Activated CD4-positive, alpha-beta T cell treated with anti-CD3 and anti-CD28 coated beads for 36 hours (primary cell): ENCODE measurements at regions not wholly inside any gene's neighbourhood (a gene's known extent, or its start where the extent isn't known, plus 50 kb on each side); places are given as distances from the start of the nearest gene placed in this dataset.

Experiments used
- ATAC-seq: fragments of 200-7000 bp; cut with Tn5 transposase; one replicate; pipeline ENCODE4 v1.10.0; 2021; ENCODE audit warnings: mild to moderate bottlenecking, moderate library complexity
- CTCF ChIA-PET: fragments of 350-600 bp; sonication (Branson Sonifier 250); formaldehyde crosslinking; loops from one replicate; lab custom pipeline; 2021; ENCODE audit warnings: antibody characterized with exemption; lab: Charles Lee
- POLR2A ChIA-PET: fragments of 350-600 bp; sonication (Branson Sonifier 250); formaldehyde crosslinking; loops from one replicate; lab custom pipeline; 2021; ENCODE audit warnings: antibody characterized with exemption, inconsistent platforms; lab: Charles Lee
- DNase-seq: peaks from one replicate; pipeline ENCODE4 v3.0.0-alpha.2; 2020
- H3K27ac Mint-ChIP-seq: one replicate; pipeline ENCODE4 v1.8.0; 2021; ENCODE audit warnings: mixed read lengths
- H3K27me3 Mint-ChIP-seq: one replicate; pipeline ENCODE4 v1.8.0; 2021; ENCODE audit warnings: mixed read lengths
- H3K36me3 Mint-ChIP-seq: one replicate; pipeline ENCODE4 v1.8.0; 2021; ENCODE audit warnings: low read depth, mixed read lengths
- H3K4me1 Mint-ChIP-seq: one replicate; pipeline ENCODE4 v1.8.0; 2021; ENCODE audit warnings: mixed read lengths
- H3K4me3 Mint-ChIP-seq: one replicate; pipeline ENCODE4 v1.8.0; 2021; ENCODE audit warnings: mild to moderate bottlenecking, moderate library complexity, mixed read lengths
- H3K9me3 Mint-ChIP-seq: one replicate; pipeline ENCODE4 v1.8.0; 2021; ENCODE audit warnings: low read depth, mixed read lengths
- intact Hi-C, 2 experiments: fragments of 100-400 bp; cut with DNase I in 1 of 2; cut with micrococcal nuclease in 1 of 2; formaldehyde crosslinking; loops; one replicate each; pipeline versions ENCODE4 v1.14.2 to v1.15.1; 2022 to 2024; cut with DNase I, micrococcal nuclease

DNA sequence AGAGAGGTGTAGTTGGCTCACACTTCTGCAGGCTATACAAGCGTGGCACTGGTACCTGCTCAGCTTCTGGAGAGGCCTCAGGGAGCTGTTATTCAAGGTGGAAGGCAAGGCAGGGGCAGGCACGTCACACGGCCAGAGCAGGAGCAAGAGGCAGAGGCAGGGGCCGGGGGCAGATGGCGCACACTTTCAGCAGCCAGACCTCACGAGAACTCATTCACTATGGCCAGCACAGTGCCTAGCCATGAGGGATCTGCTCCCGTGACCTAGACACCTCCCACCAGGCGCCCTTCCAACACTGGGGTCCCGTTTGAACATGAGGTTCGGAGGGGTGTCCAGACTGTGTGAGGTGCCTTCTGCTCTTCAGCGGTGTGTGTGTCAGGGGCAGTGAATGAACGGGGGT, 71.0 kb upstream of the FCN1 start:
- Mint-ChIP-seq H3K4me3 (no peak overlapping the region), H3K27ac (no peak overlapping the region), H3K36me3 (peaks cover 2% of the 10 kb centered on the region), H3K9me3 (peaks cover 7% of the 10 kb centered on the region), H3K4me1 (no peaks in the 10 kb centered on the region), H3K27me3 (peaks cover 6% of the 10 kb centered on the region)
- ATAC-seq = no peak
- ChIA-PET CTCF (no interaction called here), POLR2A (no interaction called here)
- intact Hi-C loops = no loop called here
- no peak for DNase-seq

DNA sequence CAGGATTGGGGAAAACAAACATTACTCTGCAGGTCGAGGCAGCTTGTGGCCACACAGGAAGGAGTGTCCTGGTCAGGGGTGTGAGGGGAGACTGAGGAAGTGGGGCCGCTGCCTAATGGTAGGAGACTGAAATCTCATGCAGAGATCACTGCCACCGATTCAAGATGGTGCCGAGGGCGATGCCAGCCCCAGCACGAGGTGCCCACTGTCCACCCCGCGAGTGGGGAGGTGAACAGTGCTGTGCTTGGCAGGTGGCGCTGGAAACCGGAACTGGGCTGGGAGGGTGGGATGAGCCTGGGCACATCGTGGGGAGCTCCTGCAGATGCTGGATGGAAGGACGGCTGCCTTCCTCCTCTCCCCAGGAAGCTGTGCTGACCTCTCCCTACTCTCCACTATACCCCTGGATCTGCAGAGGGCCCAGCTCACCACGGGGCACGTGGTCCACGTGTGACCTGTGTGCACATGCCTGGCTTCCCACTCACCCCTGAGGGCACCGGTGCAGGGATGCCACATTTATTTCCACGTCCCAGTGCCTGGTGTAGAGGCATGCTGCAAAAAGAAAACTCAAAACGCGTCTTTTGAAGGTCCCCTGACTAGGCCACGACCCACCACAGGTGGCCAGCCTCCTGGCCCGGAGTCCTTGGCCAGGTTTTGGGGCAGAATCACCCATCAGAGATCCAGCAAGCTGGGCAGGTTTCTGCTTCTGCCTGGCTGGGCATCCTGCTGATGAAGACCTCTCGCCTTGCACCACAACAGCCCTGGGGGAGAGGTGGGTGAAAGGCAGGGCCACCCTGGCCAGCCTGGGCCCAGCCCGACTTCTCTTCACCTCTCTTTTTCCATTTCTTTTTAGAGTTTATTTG, 71.7 kb upstream of the FCN1 start:
- H3K27me3 Mint-ChIP-seq = peaks cover 6% of the 10 kb centered on the region
- ATAC-seq = no peak
- ChIA-PET CTCF (no interaction called here), POLR2A (no interaction called here)
- no peak for DNase-seq
- intact Hi-C loops = no loop called here
- no peak overlapping the region for H3K27ac Mint-ChIP-seq
- peaks cover 2% of the 10 kb centered on the region for H3K36me3 Mint-ChIP-seq
- peaks cover 7% of the 10 kb centered on the region for H3K9me3 Mint-ChIP-seq
- no peaks in the 10 kb centered on the region for H3K4me1 Mint-ChIP-seq
- H3K4me3 Mint-ChIP-seq = no peak overlapping the region

DNA sequence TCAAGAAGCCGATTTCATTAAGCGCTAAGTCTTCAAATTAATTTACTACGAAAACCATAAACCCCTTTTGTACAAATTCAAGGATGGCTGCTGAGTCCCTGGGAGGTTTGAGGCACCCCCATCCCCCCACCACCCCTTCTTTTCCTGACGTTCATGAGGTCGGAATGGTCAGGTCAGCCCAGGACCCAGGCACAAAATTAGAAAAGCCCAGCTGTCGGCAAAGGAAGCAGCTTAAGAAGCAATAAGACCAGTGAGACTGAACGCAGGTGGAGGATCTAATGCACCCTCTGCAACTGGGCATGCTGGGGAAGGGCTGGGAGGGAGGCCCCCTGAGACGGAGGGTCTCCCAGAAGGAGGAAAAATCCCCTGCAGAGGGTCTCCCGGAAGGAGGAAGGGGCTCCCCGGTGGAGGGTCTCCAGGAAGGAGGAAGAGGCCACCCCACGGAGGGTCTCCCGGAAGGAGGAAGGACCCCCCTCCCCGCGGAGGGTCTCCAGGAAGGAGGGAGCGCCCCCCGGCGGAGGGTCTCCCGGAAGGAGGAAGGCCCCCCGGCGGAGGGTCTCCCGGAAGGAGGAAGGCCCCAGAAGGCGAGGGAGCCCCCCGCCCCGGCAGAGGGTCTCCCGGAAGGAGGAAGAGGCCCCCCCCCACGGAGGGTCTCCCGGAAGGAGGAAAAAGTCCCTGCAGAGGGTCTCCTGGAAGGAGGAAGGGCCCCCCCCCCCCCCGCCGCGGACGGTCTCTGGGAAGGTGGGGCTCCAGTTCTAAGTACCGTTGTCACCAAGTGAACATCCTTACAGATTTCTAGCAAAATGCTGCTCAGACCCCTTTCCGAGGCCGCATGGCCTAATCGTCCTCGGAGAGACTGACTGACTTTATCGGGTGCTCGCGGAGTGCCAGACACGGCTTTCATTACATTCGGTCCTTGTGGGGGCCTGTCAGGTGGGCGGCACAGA, 74.4 kb upstream of the FCN1 start:
- intact Hi-C loops = no loop called here
- ATAC-seq (no peak), DNase-seq (no peak)
- Mint-ChIP-seq H3K36me3 (no peaks in the 10 kb centered on the region), H3K27me3 (peaks cover 6% of the 10 kb centered on the region), H3K9me3 (peaks cover 4% of the 10 kb centered on the region), H3K4me1 (no peaks in the 10 kb centered on the region), H3K4me3 (no peak overlapping the region), H3K27ac (no peak overlapping the region)
- ChIA-PET CTCF (no interaction called here), POLR2A (no interaction called here)

DNA sequence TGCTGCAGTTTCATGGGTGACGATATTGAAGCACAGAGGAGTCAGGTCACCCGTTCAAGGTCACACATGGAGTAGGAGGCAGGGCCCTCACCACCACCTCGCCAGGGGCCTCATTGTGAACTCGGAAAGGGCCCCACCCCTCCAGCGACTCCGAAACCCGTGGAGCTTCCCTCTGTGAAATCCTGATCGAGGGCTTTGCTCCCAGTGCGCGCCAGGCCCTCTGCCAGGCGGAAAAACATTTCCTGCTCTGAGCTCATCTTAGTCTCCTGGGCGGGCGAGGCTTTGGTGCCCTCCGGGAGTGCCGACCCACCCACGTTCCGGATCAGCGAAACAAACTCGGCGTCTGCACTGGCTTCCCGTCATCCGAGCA, 75.0 kb upstream of the FCN1 start:
- no peak for ATAC-seq
- no peaks in the 10 kb centered on the region for H3K36me3 Mint-ChIP-seq
- ChIA-PET POLR2A (no interaction called here), CTCF (no interaction called here)
- intact Hi-C loops = no loop called here
- no peak for DNase-seq
- peaks cover 2% of the 10 kb centered on the region for H3K27me3 Mint-ChIP-seq
- H3K4me1 Mint-ChIP-seq = no peaks in the 10 kb centered on the region
- no peak overlapping the region for H3K4me3 Mint-ChIP-seq
- H3K9me3 Mint-ChIP-seq = peaks cover 1% of the 10 kb centered on the region
- no peak overlapping the region for H3K27ac Mint-ChIP-seq

DNA sequence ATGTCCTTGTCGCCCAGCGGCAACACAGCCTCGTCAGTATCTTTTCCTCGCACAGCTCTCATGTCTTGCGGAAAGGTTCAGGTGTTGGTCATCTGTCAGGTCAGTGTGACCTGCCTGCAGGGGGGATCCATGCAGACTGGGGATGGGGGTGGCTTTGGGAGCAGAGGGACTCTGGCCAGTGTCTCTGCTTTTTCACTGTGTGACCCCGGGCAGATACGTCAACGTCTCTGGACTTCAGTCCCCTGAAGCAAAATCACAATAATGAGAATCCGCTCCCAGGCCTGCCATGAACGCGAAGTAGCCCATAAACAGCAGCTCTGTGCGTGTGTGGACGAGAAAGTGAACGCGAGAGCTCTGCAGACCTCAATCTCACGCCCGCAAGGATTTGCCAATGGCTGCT, 75.7 kb upstream of the FCN1 start:
- ChIA-PET CTCF (no interaction called here), POLR2A (no interaction called here)
- Mint-ChIP-seq H3K27me3 (peaks cover 2% of the 10 kb centered on the region), H3K27ac (no peak overlapping the region), H3K4me3 (no peak overlapping the region), H3K4me1 (no peaks in the 10 kb centered on the region), H3K9me3 (peaks cover 3% of the 10 kb centered on the region), H3K36me3 (no peaks in the 10 kb centered on the region)
- DNase-seq (no peak), ATAC-seq (no peak)
- intact Hi-C loops = no loop called here

DNA sequence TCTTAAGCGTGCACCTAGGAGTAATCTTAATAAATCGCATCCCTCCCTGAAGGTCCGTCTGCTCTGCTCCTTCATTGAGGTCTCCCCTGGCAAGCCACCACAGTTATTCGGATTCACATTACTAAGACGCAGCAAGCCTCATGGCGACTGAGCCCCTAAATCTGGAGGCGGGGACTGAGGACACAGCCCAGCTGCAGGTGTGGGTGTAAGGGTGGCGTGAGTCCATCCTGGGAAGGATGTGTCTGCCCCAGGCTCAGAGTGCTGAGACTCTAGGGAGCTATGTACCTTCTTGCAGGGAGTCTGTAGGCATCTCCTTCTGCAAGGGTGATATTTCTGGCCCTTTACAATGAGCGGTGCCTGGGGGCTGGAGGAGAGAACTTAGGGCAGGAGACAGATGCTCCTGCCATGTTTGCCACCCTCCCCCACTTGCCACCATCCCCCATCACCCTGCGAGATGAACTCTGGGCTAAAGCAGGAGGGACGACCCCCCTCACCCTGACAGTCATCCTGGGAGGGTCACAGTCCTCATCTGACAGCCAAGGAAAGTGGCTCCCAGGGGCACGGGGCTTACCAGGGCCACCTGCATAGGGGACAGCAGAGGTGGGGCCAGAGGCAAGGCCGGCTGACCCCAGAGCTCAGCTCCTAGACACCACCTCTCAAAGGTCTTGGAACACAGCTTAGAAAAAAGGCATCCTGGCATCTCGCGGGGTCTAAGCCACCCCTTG, 76.4 kb upstream of the FCN1 start:
- CTCF ChIA-PET = no interaction called here
- H3K4me3 Mint-ChIP-seq = no peak overlapping the region
- no peaks in the 10 kb centered on the region for H3K36me3 Mint-ChIP-seq
- intact Hi-C loops = no loop called here
- H3K27me3 Mint-ChIP-seq = peaks cover 2% of the 10 kb centered on the region
- ATAC-seq = no peak
- H3K27ac Mint-ChIP-seq = no peak overlapping the region
- peaks cover 3% of the 10 kb centered on the region for H3K9me3 Mint-ChIP-seq
- no peak for DNase-seq
- H3K4me1 Mint-ChIP-seq = no peaks in the 10 kb centered on the region
- POLR2A ChIA-PET = no interaction called here

DNA sequence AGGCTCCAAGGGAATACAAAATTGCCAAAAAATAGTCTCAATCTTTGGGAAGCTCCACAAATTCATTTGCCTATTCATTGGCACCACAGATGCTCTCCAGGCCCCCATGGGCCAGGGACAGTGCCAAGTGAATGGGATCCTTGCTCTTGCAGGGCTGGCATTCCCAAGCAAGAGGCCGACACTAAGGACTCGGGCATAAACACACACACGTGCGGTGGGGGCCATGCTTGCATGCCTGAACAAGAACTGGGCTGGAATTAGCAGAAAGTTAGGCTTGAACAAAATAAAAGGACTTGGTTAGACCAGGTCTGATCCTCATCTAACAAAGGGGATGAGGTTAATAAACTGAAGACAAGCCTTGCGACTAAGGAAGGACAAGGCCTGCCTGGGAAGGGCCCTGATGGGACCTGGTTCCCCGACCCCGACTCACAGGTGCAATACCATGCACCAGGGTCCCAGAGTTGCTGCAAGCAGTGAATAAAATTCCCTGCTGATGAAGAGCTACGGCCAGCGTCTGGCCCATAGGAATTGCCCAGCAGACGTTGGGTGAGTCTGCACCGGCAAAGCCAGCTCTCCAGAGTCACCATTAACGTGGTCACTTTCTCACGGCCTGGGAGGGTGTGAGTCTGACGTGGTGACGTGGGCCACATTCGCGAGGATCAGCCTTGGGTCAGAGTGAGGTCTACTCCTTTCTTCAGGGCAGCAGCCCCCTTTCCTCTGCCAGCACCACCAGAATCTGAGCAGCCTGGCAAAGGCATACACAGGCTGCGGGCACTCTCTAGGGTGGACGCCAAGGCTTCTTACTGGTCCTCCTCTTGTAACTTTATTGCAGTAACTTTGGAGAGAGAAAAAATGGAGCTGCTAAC, 77.4 kb upstream of the FCN1 start:
- intact Hi-C loops = no loop called here
- H3K4me3 Mint-ChIP-seq = no peak overlapping the region
- no peak overlapping the region for H3K27ac Mint-ChIP-seq
- POLR2A ChIA-PET = interaction anchor here (0.7 kb wide), 1 partner anchor 233 kb away, joined by 3 read pairs; no protein-coding TSS in a partner anchor
- CTCF ChIA-PET = interaction anchor here (0.6 kb wide), 1 partner anchor 517 kb away, joined by 3 read pairs; no protein-coding TSS in a partner anchor
- H3K36me3 Mint-ChIP-seq = no peaks in the 10 kb centered on the region
- DNase-seq (no peak), ATAC-seq (no peak)
- peaks cover 2% of the 10 kb centered on the region for H3K27me3 Mint-ChIP-seq
- peaks cover 3% of the 10 kb centered on the region for H3K9me3 Mint-ChIP-seq
- no peaks in the 10 kb centered on the region for H3K4me1 Mint-ChIP-seq

DNA sequence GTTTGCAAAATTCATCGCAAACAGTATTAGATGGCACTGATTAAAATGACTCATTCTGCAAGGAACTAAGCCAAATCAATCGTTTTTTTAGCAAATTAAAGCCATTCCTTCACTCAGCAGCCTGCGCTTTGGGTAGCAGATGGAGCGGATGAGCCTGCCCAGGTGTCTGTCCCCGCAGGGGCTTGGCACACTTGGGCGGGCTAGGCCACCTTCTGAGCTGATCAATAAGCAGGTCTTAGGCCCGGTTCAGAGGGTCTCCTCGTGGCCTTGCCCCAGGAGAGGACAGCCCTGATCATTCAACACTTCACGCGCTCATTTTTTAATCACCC, 78.0 kb upstream of the FCN1 start:
- Mint-ChIP-seq H3K9me3 (peaks cover 8% of the 10 kb centered on the region), H3K27ac (no peak overlapping the region), H3K4me1 (no peaks in the 10 kb centered on the region), H3K4me3 (no peak overlapping the region), H3K27me3 (peaks cover 5% of the 10 kb centered on the region), H3K36me3 (no peaks in the 10 kb centered on the region)
- ChIA-PET CTCF (interaction anchor here (0.6 kb wide), 1 partner anchor 517 kb away, joined by 3 read pairs; no protein-coding TSS in a partner anchor), POLR2A (no interaction called here)
- ATAC-seq = no peak
- no peak for DNase-seq
- intact Hi-C loops = no loop called here

DNA sequence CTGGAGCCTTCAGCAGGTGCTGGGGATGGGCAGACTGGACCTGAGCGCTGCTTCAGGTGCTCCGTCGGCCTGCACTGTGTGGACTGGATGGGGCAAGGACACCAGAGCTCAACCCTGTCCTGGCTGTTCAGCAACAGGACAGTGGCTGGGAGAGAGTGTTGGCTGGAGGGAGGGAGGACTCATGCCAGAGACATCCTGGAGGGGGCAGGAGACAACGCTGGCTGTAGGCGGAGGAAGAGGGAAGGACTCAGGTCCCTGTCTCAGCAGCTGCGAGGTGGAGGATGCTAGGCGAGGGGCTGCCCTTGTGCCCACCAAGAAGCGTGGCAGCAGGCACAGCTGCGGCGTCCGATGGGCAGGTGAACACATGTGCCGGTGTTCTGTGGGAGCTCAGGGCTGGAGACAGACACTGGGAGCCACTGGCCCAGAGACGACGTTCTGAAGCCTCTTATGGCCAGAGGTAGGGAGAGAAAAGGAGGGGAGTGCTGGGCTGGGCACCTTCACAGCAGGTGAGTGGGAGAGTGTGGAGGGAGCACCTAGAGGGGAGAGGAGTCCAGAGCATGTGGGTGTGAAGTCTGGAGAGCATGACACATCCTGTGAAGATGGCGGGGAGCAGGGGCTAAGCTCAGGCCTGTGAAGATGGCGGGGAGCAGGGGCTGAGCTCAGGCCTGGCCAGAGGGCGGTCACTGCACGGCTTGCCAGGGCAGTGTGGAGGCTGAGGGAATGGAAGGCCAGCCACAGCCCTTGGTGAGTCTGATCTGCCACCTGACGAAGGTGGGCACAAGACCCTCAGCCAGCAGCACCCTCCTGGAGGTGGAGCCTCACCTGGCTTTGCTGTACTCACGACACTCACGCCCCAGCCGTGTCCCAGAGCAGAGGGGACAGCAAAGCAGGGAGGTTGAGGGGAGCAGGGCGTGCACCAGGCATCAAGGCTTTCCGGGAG, 79.1 kb upstream of the FCN1 start:
- POLR2A ChIA-PET = no interaction called here
- no peak for ATAC-seq
- intact Hi-C loops = no loop called here

DNA sequence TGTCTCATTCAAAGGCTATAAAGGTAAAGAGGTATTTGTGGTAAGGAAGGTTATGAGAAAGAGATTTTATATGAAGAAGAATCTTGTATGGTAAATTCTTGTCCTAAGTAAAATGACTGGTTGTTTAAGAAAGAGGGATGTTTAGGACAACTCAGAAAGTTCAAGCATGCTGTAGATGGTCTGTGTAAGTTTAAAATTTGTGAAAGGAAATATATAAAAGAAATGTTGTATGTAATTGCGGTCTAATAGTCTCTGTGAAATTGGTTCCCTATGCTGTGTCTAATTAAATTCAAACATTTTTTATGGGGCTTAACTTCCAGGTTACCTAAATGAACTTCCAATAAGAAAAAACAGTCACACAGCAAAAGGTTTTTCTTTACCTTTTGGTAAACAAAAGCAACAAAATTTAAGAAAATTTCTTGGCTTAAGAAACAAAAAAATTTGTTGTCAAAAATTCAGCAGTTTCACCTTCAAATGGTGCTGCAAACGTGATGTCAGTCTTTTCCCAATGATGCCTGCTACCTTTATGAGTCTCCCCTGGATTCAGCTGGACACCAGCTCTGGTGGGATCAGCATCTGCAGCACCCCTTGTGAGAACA, 83.0 kb upstream of the FCN1 start:
- ChIA-PET POLR2A (no interaction called here), CTCF (no interaction called here)
- no peaks in the 10 kb centered on the region for H3K36me3 Mint-ChIP-seq
- H3K9me3 Mint-ChIP-seq = peaks cover 11% of the 10 kb centered on the region
- intact Hi-C loops = no loop called here
- H3K27me3 Mint-ChIP-seq = peaks cover 8% of the 10 kb centered on the region
- ATAC-seq = no peak
- no peak for DNase-seq
- no peak overlapping the region for H3K27ac Mint-ChIP-seq
- no peak overlapping the region for H3K4me3 Mint-ChIP-seq
- no peaks in the 10 kb centered on the region for H3K4me1 Mint-ChIP-seq

More for the DNA sequence above, 79.1 kb upstream of the FCN1 start:
- no peak overlapping the region for H3K27ac Mint-ChIP-seq
- CTCF ChIA-PET = no interaction called here
- H3K27me3 Mint-ChIP-seq = peaks cover 5% of the 10 kb centered on the region
- H3K36me3 Mint-ChIP-seq = no peaks in the 10 kb centered on the region
- DNase-seq = no peak
- peaks cover 11% of the 10 kb centered on the region for H3K9me3 Mint-ChIP-seq
- H3K4me3 Mint-ChIP-seq = no peak overlapping the region
- H3K4me1 Mint-ChIP-seq = no peaks in the 10 kb centered on the region
